CD4-positive, alpha-beta T cell treated with Interleukin-4 for 4 hours (primary cell): ENCODE measurements at regions not wholly inside any gene's neighbourhood (a gene's known extent, or its start where the extent isn't known, plus 50 kb on each side); places are given as distances from the start of the nearest gene placed in this dataset.
"Not testable (repeated sequence)": the region's sequence is repeated elsewhere in the genome, so short reads cannot be mapped to it uniquely, and the experiment has no call there.

ENCODE experiments used
- DNase-seq: peaks from one replicate; pipeline ENCODE4 v3.0.0-alpha.2; 2020

GRCh38 chr12:74174961-74175360, 362.7 kb upstream of the ATXN7L3B start:
- DNase-seq: not testable (repeated sequence)

- DNase-seq: no peak
Observed at GRCh38 chr12:74185360-74185759, 352.3 kb upstream of the ATXN7L3B start.

GRCh38 chr12:74193191-74193590, 344.4 kb upstream of the ATXN7L3B start:
- DNase-seq: no peak

- no peak for DNase-seq
Observed at GRCh38 chr12:74204236-74204635, 333.4 kb upstream of the ATXN7L3B start.

- DNase-seq: no peak
Observed at GRCh38 chr12:74227846-74228545, 309.6 kb upstream of the ATXN7L3B start.

GRCh38 chr12:74229671-74230070, 308.0 kb upstream of the ATXN7L3B start:
- no peak for DNase-seq

GRCh38 chr12:74235342-74235741, 302.3 kb upstream of the ATXN7L3B start:
- DNase-seq: no peak

- no peak for DNase-seq
Observed at GRCh38 chr12:74241341-74241740, 296.3 kb upstream of the ATXN7L3B start.

- DNase-seq: no peak
Observed at GRCh38 chr12:74242088-74242487, 295.5 kb upstream of the ATXN7L3B start.

GRCh38 chr12:74245458-74245857, 292.2 kb upstream of the ATXN7L3B start:
- no peak for DNase-seq

- no peak for DNase-seq
Observed at GRCh38 chr12:74250891-74251290, 286.7 kb upstream of the ATXN7L3B start.

GRCh38 chr12:74253826-74254225, 283.8 kb upstream of the ATXN7L3B start:
- DNase-seq: not testable (repeated sequence)

- no peak for DNase-seq
Observed at GRCh38 chr12:74254784-74255183, 282.9 kb upstream of the ATXN7L3B start.

GRCh38 chr12:74259199-74259598, 278.4 kb upstream of the ATXN7L3B start:
- no peak for DNase-seq

- no peak for DNase-seq
Observed at GRCh38 chr12:74264692-74265091, 272.9 kb upstream of the ATXN7L3B start.

GRCh38 chr12:74269355-74269754, 268.3 kb upstream of the ATXN7L3B start:
- DNase-seq: not testable (repeated sequence)

- no peak for DNase-seq
Observed at GRCh38 chr12:74280156-74280655, 257.4 kb upstream of the ATXN7L3B start.

- DNase-seq: not testable (repeated sequence)
Observed at GRCh38 chr12:74281401-74282180, 256.0 kb upstream of the ATXN7L3B start.

GRCh38 chr12:74283646-74284045, 254.0 kb upstream of the ATXN7L3B start:
- no peak for DNase-seq

- DNase-seq: no peak
Observed at GRCh38 chr12:74285773-74286172, 251.9 kb upstream of the ATXN7L3B start.

- no peak for DNase-seq
Observed at GRCh38 chr12:74286254-74286653, 251.4 kb upstream of the ATXN7L3B start.

- no peak for DNase-seq
Observed at GRCh38 chr12:74292351-74293194, 245.1 kb upstream of the ATXN7L3B start.

GRCh38 chr12:74293689-74294131, 243.9 kb upstream of the ATXN7L3B start:
- no peak for DNase-seq
